ENCODE measurements at regions not wholly inside any gene's neighbourhood (a gene's known extent, or its start where the extent isn't known, plus 50 kb on each side); places are given as distances from the start of the nearest gene placed in this dataset.

- H3K4me3 ChIP-seq (ENCODE audit: low read length) = no peak overlapping the region
- TF ChIP-seq, protein P1, sequence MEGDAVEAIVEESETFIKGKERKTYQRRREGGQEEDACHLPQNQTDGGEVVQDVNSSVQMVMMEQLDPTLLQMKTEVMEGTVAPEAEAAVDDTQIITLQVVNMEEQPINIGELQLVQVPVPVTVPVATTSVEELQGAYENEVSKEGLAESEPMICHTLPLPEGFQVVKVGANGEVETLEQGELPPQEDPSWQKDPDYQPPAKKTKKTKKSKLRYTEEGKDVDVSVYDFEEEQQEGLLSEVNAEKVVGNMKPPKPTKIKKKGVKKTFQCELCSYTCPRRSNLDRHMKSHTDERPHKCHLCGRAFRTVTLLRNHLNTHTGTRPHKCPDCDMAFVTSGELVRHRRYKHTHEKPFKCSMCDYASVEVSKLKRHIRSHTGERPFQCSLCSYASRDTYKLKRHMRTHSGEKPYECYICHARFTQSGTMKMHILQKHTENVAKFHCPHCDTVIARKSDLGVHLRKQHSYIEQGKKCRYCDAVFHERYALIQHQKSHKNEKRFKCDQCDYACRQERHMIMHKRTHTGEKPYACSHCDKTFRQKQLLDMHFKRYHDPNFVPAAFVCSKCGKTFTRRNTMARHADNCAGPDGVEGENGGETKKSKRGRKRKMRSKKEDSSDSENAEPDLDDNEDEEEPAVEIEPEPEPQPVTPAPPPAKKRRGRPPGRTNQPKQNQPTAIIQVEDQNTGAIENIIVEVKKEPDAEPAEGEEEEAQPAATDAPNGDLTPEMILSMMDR (conservative IDR thresholded peaks at IDR 0.05; ENCODE audit: low read depth, low read length) = no peak
- DNase-seq (ENCODE audit: low read depth) = no peak
Observed at GRCh38 chr4:147299205-147299604, 181.7 kb upstream of the EDNRA start.

DNA sequence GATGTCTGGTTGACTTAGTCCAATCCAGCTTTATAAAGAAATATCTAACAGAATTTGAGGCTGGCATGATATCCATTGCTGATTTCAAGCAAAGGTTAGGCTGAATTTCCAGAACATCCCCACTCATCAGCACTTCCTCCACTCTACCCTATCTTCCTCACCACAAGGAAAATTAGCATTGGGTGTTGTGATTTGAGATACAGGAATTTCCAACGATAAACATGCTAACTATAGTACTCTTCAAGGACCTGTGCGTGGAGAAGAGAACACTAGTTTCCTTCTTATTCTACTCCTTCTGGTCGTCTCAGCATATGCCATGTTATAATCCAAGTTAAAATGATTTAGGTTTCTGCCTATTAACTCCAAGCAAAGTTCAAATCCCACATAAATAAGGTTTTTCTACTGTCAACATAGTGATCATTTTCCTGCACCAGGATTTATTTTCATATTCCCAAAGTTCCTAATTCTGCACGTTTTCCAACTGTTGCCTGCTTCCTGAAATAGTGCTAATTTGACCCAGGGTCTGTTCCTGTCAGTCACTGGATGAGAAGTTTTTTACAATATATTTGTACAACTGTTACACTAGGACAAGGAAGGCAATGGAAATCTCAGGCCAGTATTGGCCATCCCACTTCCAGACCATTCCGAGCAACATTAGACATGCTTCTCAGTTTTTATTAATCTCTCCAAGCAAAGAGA lies 177.6 kb upstream of the EDNRA start:
- DNase-seq (ENCODE audit: low read depth) = no peak
- H3K4me3 ChIP-seq (ENCODE audit: low read length) = no peak overlapping the region
- TF ChIP-seq, protein P1 (conservative IDR thresholded peaks at IDR 0.05; ENCODE audit: low read depth, low read length) = no peak

- no peak overlapping the region for H3K4me3 ChIP-seq (ENCODE audit: low read length)
- DNase-seq (ENCODE audit: low read depth) = no peak
- TF ChIP-seq, protein P1 (conservative IDR thresholded peaks at IDR 0.05; ENCODE audit: low read depth, low read length) = no peak
Observed at GRCh38 chr4:147303873-147304229, 177.0 kb upstream of the EDNRA start.

DNA sequence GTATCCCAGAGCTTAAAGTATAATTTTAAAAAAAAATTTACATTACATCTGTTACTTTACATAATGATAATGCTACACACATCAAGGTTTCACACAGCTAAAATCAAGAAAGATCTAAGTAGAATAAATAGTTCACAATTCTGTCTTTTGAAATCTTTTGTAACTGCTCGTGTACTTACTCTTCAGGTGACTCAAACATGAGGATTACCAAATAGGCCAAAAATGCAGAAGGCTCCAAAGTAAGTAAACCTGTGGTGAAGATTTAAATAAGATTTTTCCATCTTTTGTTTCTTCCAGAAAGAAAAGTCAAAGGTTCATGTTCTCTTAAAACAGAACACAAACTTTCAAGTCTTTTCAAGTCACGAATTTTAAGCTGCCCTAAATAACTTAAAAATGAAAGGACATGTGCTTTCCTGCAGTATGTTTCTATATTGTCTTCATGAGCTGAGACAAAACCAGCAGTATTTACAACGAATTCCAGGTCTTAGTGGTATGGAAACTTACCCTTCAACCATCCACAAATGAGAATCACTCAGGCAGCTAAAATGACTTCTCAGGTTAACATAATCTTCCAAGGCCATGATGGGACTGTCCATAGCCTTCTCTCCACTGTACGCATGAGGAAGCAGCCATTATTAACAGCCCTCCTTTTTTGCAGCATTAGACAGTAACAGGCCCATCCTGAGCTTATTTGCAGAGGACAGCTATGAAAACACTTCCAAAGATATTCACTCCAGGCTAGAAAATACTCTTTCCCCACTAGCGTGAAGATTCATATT lies 172.8 kb upstream of the EDNRA start:
- TF ChIP-seq, protein P1 (conservative IDR thresholded peaks at IDR 0.05; ENCODE audit: low read depth, low read length) = no peak
- no peak overlapping the region for H3K4me3 ChIP-seq (ENCODE audit: low read length)
- no peak for DNase-seq (ENCODE audit: low read depth)

DNA sequence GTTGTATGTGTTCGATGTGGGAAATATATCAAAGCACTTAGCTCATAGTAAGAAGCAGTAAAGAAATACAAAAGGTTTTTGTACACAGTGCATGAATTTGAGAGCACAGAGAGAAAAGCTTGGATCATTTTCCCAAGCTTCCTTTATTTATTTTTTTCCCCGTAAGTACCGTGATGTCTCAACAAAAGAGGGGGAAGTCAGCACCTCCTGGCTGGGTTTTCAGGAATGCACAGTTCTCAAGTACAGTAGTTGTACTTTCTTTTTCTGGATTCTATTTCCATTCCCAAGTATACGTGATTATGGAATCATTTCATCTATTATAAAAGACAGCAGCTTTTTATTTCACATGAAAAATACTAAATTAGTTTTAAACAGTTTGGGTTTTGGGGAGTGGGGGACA lies 171.5 kb upstream of the EDNRA start:
- no peak overlapping the region for H3K4me3 ChIP-seq (ENCODE audit: low read length)
- no peak for DNase-seq (ENCODE audit: low read depth)
- TF ChIP-seq, protein P1 (conservative IDR thresholded peaks at IDR 0.05; ENCODE audit: low read depth, low read length) = no peak

DNA sequence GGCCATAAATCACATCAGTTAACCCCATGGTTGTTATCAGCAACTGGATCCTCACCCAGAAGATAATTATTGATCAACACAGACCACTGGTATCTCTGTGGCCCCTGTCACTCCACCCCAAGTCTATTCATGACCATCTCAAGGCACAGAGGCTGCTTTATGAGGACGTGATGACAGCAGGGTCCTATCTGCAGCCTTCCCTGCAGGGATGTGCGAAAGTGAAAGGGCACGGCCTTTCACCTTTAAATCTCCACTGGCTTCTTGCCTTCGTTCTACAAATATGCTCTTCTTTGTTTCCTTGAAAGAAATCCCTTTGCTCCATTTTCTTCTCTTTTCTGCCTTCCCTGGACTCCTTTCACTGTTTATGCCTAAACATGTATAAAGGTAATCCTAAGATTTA lies 170.6 kb upstream of the EDNRA start:
- TF ChIP-seq, protein P1 (conservative IDR thresholded peaks at IDR 0.05; ENCODE audit: low read depth, low read length) = no peak
- H3K4me3 ChIP-seq (ENCODE audit: low read length) = no peak overlapping the region
- DNase-seq (ENCODE audit: low read depth) = no peak

DNA sequence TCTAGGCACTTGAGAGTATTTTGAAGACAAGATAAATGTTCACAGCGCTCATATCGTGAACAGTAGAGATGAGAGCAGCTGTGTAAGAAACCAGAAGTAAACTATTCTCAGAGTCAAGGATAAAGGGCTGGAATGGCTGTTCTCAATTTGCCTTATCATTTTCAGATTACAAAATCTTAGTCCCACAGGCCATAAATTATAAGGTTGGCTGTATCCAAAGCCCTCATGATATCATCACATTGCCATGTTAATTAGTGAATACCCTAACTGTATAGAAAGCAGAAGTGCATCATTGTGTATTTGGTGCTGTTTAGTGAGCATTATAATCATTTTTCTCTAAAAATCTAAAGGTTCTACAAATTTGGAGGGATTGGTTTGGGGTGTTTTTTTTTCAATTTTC lies 168.9 kb upstream of the EDNRA start:
- no peak for DNase-seq (ENCODE audit: low read depth)
- TF ChIP-seq, protein P1 (conservative IDR thresholded peaks at IDR 0.05; ENCODE audit: low read depth, low read length) = no peak
- no peak overlapping the region for H3K4me3 ChIP-seq (ENCODE audit: low read length)

Measured in retinal pigment epithelial cell (primary cell).